ENCODE measurements at regions not wholly inside any gene's neighbourhood (a gene's known extent, or its start where the extent isn't known, plus 50 kb on each side); places are given as distances from the start of the nearest gene placed in this dataset.

GRCh38 chr15:72967397-72967796, 84.9 kb upstream of the NEO1 start:
- no peak for TF ChIP-seq ZNF384 (IDR thresholded peaks at IDR 0.05)
- no peak for TF ChIP-seq SP1 (IDR thresholded peaks at IDR 0.05)
- TF ChIP-seq ELF4 (IDR thresholded peaks at IDR 0.05), result no peak
- no peak for TF ChIP-seq BHLHE40 (IDR thresholded peaks at IDR 0.05; ENCODE audit: borderline replicate concordance)
- TF ChIP-seq SUZ12 (IDR thresholded peaks at IDR 0.05), result no peak
- TF ChIP-seq FOXA1 (IDR thresholded peaks at IDR 0.05), result no peak
- no peak for TF ChIP-seq NFRKB (IDR thresholded peaks at IDR 0.05)
- peak; percentile 68 for TF ChIP-seq L3MBTL2 (conservative IDR thresholded peaks at IDR 0.05)
- TF ChIP-seq LEF1 (IDR thresholded peaks at IDR 0.05; ENCODE audit: borderline replicate concordance), result no peak

Measured in HEK293T (cell line).